RWPE2 (cell line): ENCODE measurements at regions not wholly inside any gene's neighbourhood (a gene's known extent, or its start where the extent isn't known, plus 50 kb on each side); places are given as distances from the start of the nearest gene placed in this dataset.

Experiments used
- ATAC-seq: fragments of 200-7000 bp; cut with Tn5 transposase; 3 replicates; pipeline ENCODE4 v1.9.1; 2021; ENCODE audit warnings: low read depth
- DNase-seq: peaks from one replicate; pipeline ENCODE4 v3.0.0-alpha.2; 2020; ENCODE audit warnings: low spot score
- H3K27ac ChIP-seq: fragments of 450-650 bp; 2 replicates; pipeline ENCODE4 v1.5.1; 2017; ENCODE audit warnings: mild to moderate bottlenecking; ENCODE audit not compliant: poor library complexity, severe bottlenecking
- H3K27me3 ChIP-seq: fragments of 250-450 bp; sonication (Bioruptor Pico); 2 replicates; pipeline ENCODE4 v1.5.1; 2021; ENCODE audit warnings: mild to moderate bottlenecking, moderate library complexity; ENCODE audit not compliant: insufficient read depth, poor library complexity, severe bottlenecking
- H3K36me3 ChIP-seq: fragments of 250-450 bp; sonication (Bioruptor Pico); 2 replicates; pipeline ENCODE4 v1.5.1; 2020; ENCODE audit warnings: low read depth, mild to moderate bottlenecking, moderate library complexity
- H3K4me1 ChIP-seq: fragments of 250-450 bp; sonication (Bioruptor Pico); 2 replicates; pipeline ENCODE4 v1.5.1; 2021; ENCODE audit warnings: mild to moderate bottlenecking, moderate library complexity; ENCODE audit not compliant: insufficient read depth, poor library complexity, severe bottlenecking
- H3K4me3 ChIP-seq: fragments of 250-450 bp; sonication (Bioruptor Pico); 2 replicates; pipeline ENCODE4 v1.5.1; 2021; ENCODE audit warnings: mild to moderate bottlenecking, moderate library complexity; ENCODE audit not compliant: severe bottlenecking
- H3K9me3 ChIP-seq: fragments of 250-450 bp; sonication (Bioruptor Pico); 2 replicates; pipeline ENCODE4 v1.5.1; 2021; ENCODE audit warnings: mild to moderate bottlenecking, moderate library complexity; ENCODE audit not compliant: severe bottlenecking
- TF ChIP-seq, protein P1 (sequence below): fragments of 450-650 bp; IDR thresholded peaks from one replicate; pipeline ENCODE4 v1.5.1; 2017; ENCODE audit warnings: mild to moderate bottlenecking, moderate library complexity; ENCODE audit not compliant: poor library complexity, severe bottlenecking

DNA sequence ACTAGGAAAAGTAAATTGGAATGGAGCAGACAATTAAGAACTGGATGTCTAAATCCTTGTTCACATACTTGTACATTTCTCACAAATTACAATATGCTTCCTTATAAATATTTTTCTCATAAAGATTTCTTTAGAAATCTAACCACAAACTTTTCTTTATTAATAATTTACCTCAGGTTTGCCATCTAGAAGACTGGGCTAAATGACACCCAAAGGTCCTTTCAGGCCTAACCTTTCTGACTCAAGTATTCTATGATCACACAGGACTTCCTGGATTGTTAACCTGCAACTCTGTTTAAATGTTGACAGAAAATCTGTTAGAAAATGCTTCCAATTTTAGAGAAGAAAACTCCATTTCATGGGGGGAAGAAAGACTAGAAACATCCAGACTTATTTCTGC lies 330.5 kb upstream of the MAP3K7 start:
- DNase-seq (no peak), ATAC-seq (no peak)
- TF ChIP-seq, protein P1, sequence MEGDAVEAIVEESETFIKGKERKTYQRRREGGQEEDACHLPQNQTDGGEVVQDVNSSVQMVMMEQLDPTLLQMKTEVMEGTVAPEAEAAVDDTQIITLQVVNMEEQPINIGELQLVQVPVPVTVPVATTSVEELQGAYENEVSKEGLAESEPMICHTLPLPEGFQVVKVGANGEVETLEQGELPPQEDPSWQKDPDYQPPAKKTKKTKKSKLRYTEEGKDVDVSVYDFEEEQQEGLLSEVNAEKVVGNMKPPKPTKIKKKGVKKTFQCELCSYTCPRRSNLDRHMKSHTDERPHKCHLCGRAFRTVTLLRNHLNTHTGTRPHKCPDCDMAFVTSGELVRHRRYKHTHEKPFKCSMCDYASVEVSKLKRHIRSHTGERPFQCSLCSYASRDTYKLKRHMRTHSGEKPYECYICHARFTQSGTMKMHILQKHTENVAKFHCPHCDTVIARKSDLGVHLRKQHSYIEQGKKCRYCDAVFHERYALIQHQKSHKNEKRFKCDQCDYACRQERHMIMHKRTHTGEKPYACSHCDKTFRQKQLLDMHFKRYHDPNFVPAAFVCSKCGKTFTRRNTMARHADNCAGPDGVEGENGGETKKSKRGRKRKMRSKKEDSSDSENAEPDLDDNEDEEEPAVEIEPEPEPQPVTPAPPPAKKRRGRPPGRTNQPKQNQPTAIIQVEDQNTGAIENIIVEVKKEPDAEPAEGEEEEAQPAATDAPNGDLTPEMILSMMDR, result no peak
- Histone ChIP-seq H3K27ac (no peak overlapping the region), H3K9me3 (no peaks in the 10 kb centered on the region), H3K4me3 (no peak overlapping the region), H3K4me1 (no peaks in the 10 kb centered on the region), H3K27me3 (no peaks in the 10 kb centered on the region), H3K36me3 (no peaks in the 10 kb centered on the region)

DNA sequence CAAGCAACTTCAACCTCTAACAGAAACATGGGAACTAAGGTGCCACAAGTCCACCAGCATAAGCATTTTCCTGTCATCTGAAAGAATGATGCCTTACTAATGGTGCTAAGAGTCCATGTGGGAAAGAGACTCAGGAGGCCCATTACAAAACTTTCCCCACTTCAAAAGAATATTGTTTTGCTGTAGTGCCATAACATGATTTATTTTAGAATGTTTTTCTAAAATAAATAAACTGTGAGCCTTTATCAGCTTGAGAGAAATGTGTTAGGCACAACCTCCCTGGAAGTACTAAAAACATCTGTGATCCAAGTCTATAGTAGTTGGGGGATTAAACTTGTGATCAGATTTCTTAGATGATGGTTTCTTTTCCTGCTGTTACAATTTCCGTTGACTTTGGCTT lies 330.1 kb upstream of the MAP3K7 start:
- Histone ChIP-seq H3K27ac (no peak overlapping the region), H3K4me3 (no peak overlapping the region), H3K36me3 (no peaks in the 10 kb centered on the region), H3K4me1 (no peaks in the 10 kb centered on the region), H3K27me3 (no peaks in the 10 kb centered on the region), H3K9me3 (no peaks in the 10 kb centered on the region)
- no peak for DNase-seq
- TF ChIP-seq, protein P1, result no peak
- no peak for ATAC-seq

DNA sequence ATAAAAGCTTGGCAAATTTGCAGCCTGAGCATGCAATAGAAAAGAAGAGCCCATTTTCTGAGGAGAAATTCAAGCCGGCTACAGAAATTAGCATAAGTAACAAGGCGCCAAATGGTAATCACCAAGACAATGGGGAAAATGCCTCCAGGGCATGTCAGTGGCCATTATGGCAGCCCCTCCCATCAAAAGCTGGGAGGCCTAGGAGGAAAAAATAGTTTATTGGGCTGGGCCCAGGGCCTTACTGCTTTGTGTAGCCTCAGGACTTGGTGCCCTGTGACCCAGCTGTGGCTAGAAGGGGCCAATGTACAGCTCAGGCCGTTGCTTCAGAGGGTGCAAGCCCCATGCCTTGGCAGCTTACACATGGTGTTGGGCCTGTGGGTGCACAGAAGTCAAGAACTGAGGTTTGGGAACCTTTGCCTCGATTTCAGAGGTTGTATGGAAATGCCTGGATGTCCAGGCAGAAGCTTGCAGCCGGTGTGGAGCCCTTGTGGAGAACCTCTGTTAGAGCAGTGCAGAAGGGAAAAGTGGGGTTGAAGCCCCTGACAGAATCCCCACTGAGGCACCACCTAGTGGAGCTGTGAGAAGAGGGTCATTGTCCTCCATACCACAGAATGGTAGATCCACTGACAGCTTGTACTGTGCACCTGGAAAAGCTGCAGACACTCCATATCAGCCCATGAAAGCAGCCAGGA lies 328.5 kb upstream of the MAP3K7 start:
- Histone ChIP-seq H3K9me3 (no peaks in the 10 kb centered on the region), H3K4me1 (no peaks in the 10 kb centered on the region), H3K36me3 (no peaks in the 10 kb centered on the region), H3K27ac (no peak overlapping the region), H3K4me3 (no peak overlapping the region), H3K27me3 (no peaks in the 10 kb centered on the region)
- ATAC-seq (no peak), DNase-seq (no peak)
- TF ChIP-seq, protein P1, result no peak

DNA sequence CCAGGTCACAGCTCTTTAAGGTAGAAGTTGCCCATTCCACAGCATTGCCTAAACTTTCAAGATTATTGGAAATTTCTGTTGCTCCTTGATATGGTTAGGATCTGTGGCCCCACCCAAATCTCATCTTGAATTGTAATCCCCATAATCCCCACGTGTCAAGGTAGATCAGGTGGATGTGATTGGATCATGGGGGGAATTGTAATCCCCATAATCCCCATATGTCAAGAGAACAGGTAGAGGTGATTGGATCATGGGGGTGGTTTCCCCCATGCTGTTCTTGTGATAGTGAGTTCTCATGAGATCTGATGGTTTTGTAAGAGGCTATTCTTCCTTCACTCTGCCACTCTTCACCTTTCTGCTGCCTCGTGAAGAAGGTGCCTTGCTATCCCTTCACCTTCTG lies 327.4 kb upstream of the MAP3K7 start:
- Histone ChIP-seq H3K27me3 (no peaks in the 10 kb centered on the region), H3K4me3 (no peak overlapping the region), H3K36me3 (no peaks in the 10 kb centered on the region), H3K27ac (no peak overlapping the region), H3K4me1 (no peaks in the 10 kb centered on the region), H3K9me3 (no peaks in the 10 kb centered on the region)
- DNase-seq (no peak), ATAC-seq (no peak)
- TF ChIP-seq, protein P1, result no peak

DNA sequence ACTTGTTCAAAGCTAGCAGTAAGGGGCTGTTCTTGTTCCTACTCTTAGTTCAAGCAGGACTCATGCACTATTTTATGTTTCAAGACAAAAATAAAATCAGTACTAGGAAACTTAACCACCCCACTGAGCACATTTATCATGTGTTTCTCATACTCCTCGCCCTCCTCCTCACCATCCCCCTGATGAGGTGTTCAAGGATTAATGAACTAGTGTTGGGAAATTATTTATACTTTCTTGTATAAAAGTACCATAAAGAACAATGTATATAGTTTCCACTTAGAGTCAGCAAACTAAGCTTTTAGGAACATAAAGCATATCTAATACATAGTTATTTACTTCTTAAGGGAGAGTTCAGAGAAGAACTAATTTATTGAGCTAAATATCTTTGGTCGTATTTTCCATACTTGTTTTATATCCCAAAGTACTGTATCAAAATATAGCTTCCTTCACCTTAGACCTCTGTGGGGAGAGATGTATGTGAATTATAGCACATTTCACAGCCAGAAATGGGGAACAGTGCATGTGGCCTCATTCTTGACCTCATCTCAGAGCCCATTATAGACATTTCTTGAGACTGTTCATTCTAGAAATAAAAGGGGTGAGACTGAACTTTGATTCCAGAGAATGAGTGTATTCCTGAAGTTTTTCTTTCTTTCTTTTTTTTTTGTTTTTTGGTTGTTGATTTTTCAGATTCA lies 326.5 kb upstream of the MAP3K7 start:
- DNase-seq (no peak), ATAC-seq (no peak)
- Histone ChIP-seq H3K4me3 (no peak overlapping the region), H3K27ac (no peak overlapping the region), H3K9me3 (no peaks in the 10 kb centered on the region), H3K27me3 (no peaks in the 10 kb centered on the region), H3K36me3 (no peaks in the 10 kb centered on the region), H3K4me1 (peaks cover 3% of the 10 kb centered on the region)
- TF ChIP-seq, protein P1, result no peak
